ENCODE measurements at regions not wholly inside any gene's neighbourhood (a gene's known extent, or its start where the extent isn't known, plus 50 kb on each side); places are given as distances from the start of the nearest gene placed in this dataset.

DNA sequence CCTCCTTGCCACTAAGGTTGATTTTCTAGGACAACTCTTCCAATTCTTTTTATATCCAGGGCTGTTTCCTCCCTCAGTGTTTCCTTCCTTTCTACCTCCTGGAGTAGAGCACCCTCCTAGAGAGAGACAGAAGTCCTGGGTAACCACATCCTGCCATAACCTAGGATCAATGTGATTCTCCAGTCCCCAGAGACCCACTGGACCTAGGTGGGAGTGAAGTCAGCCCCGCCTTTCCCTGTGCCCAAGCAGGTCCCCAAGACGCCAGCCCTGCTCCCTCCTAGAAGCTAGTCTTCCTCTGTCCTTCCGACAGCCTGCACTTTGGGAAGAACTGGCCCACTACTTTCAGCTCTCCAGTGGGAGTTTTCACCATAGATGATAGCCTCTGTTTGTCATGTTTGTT lies 166.8 kb upstream of the PLEKHG7 start:
- no peak for DNase-seq (ENCODE audit: low read depth)

GRCh38 chr12:92533280-92533890 lies 169.4 kb upstream of the PLEKHG7 start:
- DNase-seq (ENCODE audit: low read depth), result peak; percentile 9

GRCh38 chr12:92530706-92531105 lies 172.1 kb upstream of the PLEKHG7 start:
- DNase-seq (ENCODE audit: low read depth), result no peak

DNA sequence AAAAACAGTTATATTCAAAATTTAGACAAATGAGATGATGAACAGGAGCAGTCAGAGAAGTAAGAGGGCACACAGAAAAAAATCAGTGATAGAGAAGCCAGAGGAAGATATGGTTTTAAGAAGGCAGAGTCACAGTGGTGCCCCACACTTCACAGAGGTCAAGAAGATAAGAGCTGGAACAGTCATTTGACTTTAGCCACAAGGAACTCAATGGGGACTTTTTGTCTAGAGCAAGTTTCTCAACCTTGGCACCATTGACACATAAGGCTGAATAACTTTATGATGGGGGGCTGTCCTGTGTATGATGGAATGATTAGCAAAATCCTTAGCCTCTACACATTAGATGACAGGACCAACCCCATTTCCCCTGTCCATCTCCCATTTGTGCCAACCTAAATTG lies 172.8 kb upstream of the PLEKHG7 start:
- DNase-seq (ENCODE audit: low read depth), result no peak

GRCh38 chr12:92528586-92528985 lies 174.2 kb upstream of the PLEKHG7 start:
- DNase-seq (ENCODE audit: low read depth), result no peak

GRCh38 chr12:92528097-92528496 lies 174.7 kb upstream of the PLEKHG7 start:
- no peak for DNase-seq (ENCODE audit: low read depth)

GRCh38 chr12:92524489-92524888 lies 178.3 kb upstream of the PLEKHG7 start:
- DNase-seq (ENCODE audit: low read depth), result no peak

DNA sequence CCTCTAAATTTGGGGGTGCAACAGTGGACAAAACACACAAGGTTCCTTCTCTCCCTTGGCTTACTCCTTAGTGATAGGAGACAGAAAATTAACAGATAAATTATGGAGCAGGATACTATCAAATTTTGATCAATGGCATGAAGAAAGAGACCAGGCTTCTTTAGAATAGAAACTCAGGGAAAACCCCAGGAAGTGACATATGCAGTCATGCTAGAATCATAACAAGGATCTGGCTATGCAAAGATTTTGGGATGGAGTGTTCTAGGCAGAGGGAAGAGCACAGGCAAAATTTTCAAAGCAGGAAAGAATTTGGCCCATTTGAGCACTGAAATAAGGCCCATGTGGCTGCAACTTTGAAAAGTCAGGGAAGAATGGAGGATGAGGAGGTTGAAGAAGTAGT lies 182.3 kb upstream of the PLEKHG7 start:
- DNase-seq (ENCODE audit: low read depth), result no peak

DNA sequence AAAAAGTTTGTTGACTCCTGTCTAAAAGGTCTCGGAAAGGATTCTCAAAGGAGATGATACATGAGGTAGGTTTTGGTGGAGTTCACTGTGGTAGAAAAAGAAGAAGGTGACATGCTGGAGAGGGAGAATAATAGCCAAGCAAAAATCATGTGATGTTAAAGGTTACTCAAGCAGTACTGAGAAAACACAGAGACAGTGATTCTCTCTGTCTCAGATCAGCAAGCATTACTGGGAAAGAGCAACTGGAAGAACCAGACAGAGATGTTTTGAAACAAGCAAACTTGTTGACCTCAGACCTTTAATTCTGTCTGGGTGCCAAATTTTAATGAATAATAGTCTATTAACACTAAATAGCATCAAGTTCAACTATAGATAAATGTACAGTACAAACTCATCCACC lies 183.5 kb upstream of the PLEKHG7 start:
- DNase-seq (ENCODE audit: low read depth), result no peak

DNA sequence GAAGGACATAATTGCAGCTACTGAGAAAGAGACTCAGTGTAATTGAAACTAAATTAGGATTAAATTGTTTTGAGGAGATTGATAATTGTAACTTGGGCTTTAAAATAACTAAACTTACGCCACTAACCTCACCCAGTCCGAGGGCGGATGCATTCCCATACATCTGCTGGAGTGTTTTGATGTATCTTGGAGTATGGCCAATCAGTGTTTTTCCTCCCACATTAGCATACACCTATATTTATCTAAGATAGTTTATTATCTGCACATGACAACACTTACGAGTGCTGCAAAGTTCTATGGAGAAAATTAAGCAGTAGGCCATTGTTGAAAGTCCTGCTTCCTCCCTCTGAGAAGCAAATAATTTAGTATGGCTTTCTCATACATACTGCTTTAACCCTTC lies 184.7 kb upstream of the PLEKHG7 start:
- no peak for DNase-seq (ENCODE audit: low read depth)

DNA sequence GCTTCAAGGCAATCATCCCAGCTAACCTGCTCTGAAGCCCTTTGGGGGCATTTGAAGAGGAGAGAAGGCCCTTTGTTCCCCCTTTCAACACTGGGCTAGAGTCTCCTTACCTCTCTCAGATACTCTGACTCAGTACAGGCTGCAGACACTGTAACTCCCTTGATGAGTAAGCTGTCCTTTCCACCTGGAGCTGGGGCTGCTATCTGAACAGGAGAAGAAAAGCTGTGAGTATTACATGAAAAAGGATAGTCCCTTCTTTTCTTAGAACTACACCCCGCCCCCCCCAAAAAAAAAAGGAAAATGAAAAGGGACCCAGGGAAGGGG lies 186.6 kb upstream of the PLEKHG7 start:
- no peak for DNase-seq (ENCODE audit: low read depth)

DNA sequence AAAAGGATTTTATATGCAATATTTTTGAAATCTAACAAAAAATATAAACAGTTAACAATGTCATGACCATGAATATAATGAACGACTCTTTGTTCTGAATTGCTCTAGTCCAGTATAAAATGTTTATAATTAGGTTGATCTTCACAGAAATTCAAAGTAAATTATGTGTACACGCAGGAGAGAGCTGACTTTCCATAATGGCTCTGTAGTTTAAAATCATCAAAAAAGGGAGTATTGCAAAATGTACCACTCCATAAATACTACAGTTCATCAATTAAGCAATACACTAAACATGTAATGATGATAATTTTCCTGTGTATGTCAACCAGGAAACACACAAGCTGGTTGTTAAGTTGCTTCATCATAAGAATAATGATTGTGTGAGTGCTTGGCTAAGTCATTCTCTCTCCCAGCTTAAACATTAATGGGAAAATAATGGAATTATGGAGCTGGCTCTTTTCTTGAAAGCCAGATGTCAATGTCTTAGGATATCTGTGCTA lies 189.5 kb upstream of the PLEKHG7 start:
- no peak for DNase-seq (ENCODE audit: low read depth)

DNA sequence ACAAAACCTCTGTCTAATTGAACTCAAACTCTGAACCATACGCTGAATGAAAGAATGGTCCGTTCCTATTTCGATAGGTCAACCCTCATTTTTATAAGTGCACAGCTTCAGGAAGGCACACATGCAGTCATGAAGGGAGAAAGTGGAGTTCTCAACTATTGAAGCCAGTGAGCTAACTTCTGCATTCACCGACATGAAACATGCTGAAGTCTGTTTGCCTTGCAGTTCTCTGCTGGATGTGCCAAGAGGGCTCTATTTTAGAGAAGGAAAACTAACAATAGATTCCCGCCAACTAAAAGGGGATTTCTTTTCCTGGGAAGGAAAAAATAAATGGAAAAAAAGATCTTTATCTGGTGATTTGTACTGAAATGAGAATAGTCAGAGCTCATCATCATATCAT lies 191.0 kb upstream of the PLEKHG7 start:
- no peak for DNase-seq (ENCODE audit: low read depth)

GRCh38 chr12:92509156-92509738 lies 193.5 kb upstream of the PLEKHG7 start:
- DNase-seq (ENCODE audit: low read depth), result no peak

DNA sequence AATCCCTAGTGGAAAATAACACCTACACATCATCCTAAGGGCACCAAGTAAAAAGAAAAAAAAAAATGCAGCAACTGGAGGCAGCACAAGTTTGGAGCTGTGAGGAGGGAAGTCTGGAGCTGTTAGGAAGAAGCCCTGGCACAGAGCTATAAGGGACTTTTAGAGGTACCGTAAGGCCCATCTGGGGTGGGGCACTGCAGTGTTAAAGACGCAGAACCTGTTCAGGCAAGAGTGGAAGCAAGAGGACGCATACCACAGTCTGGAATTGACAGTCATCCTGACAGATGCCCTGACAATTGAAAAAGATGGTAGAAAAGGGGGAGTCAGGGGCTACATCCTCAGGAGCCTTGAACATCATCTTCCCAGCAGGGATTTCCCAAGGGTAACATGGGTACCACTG lies 195.9 kb upstream of the PLEKHG7 start:
- DNase-seq (ENCODE audit: low read depth), result no peak

DNA sequence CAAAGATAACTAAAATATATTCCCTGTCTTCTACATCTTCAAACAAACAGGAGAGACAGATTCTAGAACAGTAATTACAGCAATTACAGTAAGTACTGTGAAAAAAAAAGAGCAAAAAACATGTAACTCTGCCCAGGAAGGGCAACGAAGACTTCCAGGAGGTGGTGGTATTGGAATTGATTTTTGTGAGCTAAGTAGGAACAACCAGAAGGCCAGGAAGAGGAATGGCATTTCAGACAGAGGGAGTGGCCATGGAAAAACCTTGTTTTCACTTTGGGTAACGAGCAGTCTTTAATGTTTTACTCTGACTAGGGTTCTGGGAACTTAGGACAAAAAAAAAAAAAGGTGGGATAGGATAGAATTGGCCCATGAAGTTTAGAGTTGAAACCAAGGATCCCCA lies 196.3 kb upstream of the PLEKHG7 start:
- DNase-seq (ENCODE audit: low read depth), result no peak

DNA sequence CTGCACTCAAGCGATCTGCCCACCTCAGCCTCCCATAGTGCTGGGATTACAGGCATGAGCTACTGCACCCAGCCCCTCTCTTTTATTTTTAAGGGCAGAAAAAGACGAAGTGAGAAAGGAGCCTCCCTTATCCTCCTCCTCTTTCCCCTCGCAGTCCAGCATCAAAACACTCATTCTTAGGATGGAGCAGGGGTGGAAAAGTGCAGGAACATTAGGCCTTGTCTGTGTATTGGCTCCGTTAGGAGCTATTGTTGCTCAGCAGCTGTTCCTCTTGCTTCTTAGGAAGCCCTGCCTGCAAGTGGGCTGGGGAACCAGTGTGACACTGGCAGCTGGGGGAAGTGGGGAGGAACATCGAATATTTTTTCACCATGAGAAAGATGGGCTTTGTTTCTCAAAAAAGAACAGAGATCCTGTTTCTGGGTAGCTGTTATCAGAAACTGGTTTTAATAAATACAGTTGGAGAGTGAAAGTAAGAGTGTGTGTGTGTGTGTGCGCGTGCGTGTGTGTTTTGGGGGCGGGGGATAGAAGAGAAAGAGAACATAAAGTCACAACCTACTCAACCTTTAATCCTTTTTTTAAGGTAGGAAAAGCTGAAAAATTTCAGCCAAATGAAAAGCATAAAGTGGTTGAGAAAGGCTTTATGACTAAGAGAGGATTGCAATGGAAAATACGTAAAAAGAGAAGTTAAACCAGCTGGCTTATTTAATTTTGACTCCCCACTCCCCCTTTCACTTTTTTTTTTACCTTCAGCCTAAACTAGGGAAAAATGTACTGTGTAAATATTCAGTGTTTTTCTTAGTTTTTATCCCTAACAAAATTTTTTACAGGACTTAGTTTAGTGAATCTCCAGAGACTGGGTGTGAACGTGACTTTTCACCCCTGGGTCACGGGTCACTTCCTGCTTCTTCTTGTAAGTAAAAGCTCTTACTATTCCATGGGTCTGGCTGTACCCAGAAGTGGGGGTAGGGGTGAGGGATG lies 197.2 kb upstream of the PLEKHG7 start:
- peak; percentile 59 for DNase-seq (ENCODE audit: low read depth)

- no peak for DNase-seq (ENCODE audit: low read depth)
These were observed 198.2 kb upstream of the PLEKHG7 start for GRCh38 chr12:92504594-92504981.

DNA sequence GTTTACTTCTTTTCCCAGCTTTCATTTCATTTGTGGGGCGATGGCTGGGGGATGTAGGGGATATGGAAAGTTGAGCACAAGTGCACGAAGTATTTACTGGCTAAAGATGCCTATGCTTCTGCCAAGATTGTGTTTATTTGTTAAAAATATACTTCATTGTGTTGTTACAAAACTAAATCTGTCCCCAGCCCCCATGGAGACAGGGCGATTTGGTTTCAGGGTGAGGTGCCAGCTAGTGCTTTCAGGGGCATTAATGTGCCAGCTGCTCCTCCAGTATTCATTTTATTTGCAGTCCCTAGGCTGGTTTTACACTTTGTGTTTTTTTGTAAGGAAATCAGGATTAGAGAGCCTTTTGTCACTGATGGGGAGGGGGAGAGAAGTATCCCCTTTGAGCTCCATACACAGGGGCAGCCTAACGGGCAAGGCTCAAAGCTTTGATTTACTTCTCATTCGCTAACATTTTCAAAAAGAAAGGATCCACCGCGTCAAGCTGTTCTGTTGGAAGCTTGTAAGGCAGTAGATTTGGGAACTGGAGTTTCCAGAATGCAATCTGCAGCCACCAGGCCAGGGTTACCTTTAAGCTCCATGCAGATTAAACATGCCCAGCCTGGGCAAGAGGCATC lies 198.7 kb upstream of the PLEKHG7 start:
- no peak for DNase-seq (ENCODE audit: low read depth)

DNA sequence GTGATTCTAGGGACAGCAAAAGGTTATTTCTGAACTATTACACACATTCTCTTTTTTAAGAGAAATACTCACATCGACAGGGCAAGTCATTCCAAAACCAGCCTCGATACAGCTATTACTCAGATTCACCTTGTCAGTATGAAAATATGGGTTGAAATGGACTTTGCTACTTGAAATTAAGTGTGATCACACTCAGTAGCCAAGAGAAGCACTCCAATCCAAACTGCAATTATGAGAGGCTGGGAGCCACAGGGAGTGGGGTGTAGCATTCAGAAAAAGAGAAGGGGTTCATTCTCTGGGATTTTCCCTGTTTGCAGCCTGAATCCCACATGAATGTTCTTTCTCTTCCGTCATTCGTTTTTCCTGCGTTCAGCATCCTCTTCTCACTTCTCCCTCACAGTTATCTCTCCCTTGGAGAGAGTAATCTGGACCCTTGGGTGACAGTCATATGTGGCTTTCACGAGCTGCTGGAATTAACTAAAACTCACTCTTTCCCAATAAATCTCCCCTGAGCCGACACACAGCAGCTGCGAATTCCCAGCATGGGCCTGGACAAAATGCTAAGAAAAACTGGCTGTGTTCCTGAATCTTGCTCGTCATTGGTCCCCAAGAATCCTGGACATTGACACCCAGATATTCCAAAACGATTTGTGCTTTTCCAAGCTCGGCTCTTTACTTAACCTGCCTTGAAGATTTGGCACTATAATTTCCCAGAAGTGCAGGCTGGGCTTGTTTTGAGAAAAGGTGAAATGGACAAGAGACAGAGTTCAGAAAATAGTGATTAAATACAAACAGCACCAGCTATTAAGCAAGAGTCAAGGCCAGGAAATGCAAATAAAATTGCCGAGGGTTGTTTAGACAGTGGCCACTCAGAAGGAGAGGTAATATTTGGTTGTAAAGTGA lies 199.5 kb upstream of the PLEKHG7 start:
- DNase-seq (ENCODE audit: low read depth), result no peak

DNA sequence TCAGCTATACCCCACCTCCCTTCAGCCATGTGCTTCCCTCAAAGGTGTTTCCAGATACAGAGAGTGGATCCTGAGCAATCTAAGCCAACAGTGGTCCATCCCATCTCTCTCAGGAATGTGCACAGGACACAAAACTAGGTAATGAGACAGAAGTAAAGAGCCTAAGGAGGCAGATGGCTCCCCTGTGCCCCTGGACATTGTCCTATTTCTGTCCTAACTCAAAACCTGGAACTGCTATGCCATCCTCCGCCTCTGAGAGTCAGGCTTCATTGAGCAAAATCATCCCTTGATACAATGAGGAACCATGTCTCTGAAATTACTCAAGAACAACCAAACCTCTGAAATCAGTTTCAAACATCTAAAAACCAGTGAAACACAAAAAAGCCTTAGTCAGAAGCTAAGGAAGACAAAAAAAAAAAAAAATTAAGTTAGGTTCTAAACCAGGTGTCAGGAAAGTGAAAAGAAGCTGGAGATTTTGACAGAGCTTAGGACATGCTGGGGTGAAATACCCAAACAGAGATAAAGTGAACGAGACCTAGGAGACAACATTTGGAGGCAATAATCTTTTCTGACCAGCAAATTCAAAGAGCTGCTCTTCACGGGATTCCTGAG lies 200.3 kb upstream of the PLEKHG7 start:
- no peak for DNase-seq (ENCODE audit: low read depth)
